ENCODE measurements at regions not wholly inside any gene's neighbourhood (a gene's known extent, or its start where the extent isn't known, plus 50 kb on each side); places are given as distances from the start of the nearest gene placed in this dataset.

DNA sequence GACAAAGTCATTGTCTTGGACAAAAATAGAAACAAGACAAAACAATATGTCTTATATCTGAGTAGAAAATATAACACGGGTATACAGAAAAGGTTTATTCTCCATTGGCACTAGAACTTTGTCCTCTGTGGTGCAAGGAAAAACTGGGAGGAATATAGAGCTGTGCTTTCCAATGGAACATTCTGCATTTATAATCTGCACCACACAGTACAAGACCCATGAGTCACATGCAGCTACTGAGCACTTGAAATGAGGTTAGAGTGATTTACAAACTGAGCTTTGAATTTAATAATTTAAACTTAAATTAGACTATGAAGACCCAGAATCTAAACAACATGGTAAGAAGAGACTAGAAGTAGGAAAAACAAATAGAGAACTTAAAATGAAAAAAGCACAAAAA, 86.1 kb downstream of the RAP2A start:
- TF ChIP-seq TAF7 (optimal IDR thresholded peaks at IDR 0.05; ENCODE audit: borderline replicate concordance, low read depth, low read length) (no peak), CTCF (IDR thresholded peaks at IDR 0.05; ENCODE audit: control extremely low read depth in 1 of 3, insufficient read depth in 1 of 3, low read depth in 1 of 3, low read length in 3 of 3) (no peak), ZNF274 (IDR thresholded peaks at IDR 0.05; ENCODE audit: borderline replicate concordance, extremely low read depth, low read length) (no peak), MAFK (IDR thresholded peaks at IDR 0.05; ENCODE audit: low read depth, low read length) (no peak), ATF2 (IDR thresholded peaks at IDR 0.05; ENCODE audit: low read length) (no peak), HDAC6 (IDR thresholded peaks at IDR 0.05; ENCODE audit: low read depth, low read length) (no peak), CBX5 (IDR thresholded peaks at IDR 0.05; ENCODE audit: low read depth, low read length) (no peak), TCF12 (IDR thresholded peaks at IDR 0.05; ENCODE audit: low read depth, low read length) (no peak), TEAD4 (IDR thresholded peaks at IDR 0.05; ENCODE audit: low read depth, low read length) (no peak), POLR2AphosphoS5 (IDR thresholded peaks at IDR 0.05; ENCODE audit: low read depth, low read length) (no peak), SP1 (IDR thresholded peaks at IDR 0.05; ENCODE audit: low read depth, low read length) (no peak), BACH1 (IDR thresholded peaks at IDR 0.05; ENCODE audit: low read length) (no peak)
